CD4-positive, alpha-beta T cell treated with Interleukin-1 beta for 1 hour (primary cell): ENCODE measurements at regions not wholly inside any gene's neighbourhood (a gene's known extent, or its start where the extent isn't known, plus 50 kb on each side); places are given as distances from the start of the nearest gene placed in this dataset.

Experiments
- DNase-seq, 2 donors: peaks; one replicate each; pipeline ENCODE4 v3.0.0-alpha.2; 2020 to 2022

- no peak for DNase-seq
These were observed 427.8 kb downstream of the DNAJB9 start for GRCh38 chr7:108997480-108997879.

GRCh38 chr7:109003742-109004141, 434.1 kb downstream of the DNAJB9 start:
- DNase-seq = no peak

DNA sequence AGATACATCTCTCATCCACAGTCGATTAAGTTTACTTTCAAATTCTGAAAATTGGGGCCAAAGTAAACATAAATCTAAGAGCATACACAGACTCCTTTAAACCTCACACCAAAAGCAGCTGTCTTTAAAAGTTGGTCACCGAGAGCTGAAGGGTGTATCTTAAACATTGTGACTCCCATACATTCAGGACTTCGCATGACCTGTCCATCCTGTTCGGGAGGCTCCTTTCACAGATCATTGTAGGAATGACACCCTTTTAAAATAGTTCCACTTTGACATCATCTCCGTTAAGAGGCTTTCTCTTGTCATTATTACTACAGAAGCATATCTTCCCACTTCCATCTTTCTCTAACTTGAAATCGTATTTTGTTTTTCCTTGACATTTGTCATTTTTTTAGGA, 440.0 kb downstream of the DNAJB9 start:
- no peak for DNase-seq

GRCh38 chr7:109020251-109020650, 450.6 kb downstream of the DNAJB9 start:
- no peak for DNase-seq

DNA sequence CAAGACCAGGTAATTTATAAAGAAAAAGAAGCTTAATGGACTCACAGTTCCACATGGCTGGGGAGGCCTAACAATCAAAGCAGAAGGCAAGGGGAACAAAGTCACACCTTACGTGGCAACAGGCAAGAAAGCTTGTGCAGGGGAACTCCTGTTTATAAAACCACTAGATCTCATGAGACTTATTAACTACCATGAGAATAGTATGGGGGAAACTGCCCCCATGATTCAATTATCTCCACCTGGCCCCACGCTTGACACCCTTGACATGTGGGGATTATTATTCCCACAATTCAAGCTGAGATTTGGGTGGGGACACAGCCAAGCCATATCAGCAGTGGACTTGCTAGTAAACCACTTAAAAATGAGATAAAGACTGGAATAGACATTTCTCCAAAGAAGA, 451.7 kb downstream of the DNAJB9 start:
- no peak for DNase-seq

DNA sequence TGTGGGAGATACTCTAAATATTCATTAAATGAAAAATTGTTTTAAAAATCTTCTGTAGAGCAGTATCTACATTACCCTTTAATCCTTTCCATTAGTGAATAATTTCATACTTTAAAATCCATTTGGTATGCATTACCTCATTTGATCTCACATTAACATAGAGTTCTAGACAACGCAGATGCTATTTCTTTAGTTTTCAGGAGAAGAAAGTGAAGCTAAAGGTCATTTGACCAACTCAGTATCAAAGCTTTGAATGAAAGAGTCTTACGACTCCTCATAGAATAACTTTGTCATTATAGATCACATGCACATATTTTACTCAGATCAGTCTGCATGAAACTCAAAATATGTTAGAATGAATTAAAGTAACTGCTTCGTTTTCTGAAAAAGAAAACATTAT, 460.2 kb downstream of the DNAJB9 start:
- no peak for DNase-seq

GRCh38 chr7:109044691-109045090, 475.0 kb downstream of the DNAJB9 start:
- DNase-seq = no peak

DNA sequence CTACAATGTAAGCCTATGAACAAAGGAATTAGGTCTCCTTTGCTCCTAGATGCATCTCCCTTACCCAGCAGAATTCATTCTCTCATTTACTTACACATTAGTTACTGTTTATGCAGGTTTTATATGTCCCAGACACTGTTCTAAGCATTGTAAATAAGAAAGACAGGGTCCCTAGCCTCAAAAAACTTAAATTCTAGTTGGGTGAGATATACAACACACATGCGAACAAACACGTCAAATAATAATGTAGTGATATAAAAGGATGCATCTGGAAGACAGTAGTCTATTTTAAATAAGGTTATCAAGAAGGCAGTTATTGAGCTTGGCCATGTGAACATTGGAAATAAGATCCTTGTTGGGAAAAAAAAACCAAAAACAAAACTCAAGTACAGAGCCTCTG, 479.7 kb downstream of the DNAJB9 start:
- DNase-seq = no peak

- DNase-seq = no peak
These were observed 489.4 kb downstream of the DNAJB9 start for GRCh38 chr7:109059089-109059488.

DNA sequence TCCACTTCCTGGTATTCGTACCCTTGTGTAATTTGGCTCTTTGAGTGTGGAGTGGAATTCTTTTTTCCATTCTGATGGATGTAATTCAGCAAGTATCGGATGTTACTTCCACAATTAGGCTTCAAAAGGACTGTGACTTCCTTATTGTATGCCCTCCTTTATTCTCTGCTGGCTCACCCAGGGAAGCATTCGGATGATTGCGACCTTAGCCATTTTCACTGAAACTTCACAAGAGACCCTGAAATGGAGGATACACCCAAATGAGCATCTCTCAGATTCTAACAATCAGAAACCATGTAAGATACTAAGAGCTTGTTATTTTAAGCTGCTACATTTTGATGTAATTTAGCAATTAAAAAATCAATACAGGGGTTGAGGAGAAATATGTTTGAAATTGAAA, 493.1 kb downstream of the DNAJB9 start:
- no peak for DNase-seq

GRCh38 chr7:109073543-109073942, 503.9 kb downstream of the DNAJB9 start:
- no peak for DNase-seq

DNA sequence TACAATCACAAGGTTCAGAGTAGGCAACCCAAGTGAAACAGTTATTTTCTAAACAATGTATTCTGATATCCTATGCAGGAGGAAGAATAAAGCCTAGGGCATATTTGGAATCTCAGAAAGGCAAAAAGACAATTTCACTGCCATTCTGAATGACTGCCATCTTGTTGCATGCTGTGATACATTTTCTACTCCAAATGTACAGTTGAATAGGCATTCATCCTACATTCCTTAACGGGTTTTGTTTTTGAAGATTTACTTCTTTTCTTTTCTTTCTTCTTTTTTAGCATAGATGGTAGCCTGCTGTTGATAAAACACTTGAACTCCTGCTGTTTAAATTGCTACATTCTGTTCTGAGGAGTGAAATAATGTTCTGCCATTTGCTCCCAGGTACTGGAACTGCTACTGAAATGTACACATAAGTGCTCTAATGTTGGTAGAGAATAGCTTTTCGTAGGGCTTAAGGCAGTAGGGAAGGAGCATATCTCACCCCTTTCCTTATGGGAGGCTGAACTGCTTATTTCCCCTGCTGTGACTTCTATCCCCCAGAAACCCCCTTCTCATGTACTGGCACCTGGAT, 506.8 kb downstream of the DNAJB9 start:
- DNase-seq = no peak

DNA sequence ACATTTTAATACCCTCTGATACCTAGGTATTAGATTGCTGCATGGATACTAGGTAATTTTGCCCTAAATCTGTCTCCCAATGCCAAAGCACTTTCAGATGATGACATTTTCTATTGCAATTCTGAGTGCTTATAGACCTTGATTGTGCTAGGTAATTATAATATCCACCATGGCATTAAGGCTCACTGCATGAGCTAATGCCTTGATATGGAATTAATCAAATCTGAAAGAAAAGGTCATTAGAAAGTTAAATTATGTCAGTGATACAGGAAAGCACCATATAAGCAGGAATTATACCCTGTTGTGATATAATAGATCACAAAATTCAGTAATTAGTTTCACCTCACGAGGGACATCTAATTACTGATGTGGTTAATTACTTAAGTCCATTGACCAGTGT, 521.4 kb downstream of the DNAJB9 start:
- no peak for DNase-seq

DNA sequence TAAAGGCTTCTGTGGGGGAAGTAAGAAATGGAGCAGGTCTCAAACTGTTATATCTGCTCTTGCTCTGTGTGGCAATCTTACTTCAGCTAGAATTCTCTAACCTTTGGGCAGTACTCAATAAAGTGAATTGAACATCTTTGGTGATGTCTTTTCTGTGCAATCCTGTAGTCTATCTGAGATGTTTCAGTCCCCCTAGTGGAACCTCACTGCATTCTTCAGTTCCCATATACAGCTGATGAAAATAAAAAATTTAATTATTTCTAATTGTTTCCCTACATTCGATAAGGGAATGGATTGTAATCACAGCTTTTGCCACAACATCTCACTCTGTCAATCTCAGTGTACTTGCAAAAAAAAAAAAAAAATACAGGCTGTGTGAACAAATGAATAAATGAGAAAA, 522.6 kb downstream of the DNAJB9 start:
- no peak for DNase-seq

- DNase-seq = no peak
These were observed 531.7 kb downstream of the DNAJB9 start for GRCh38 chr7:109101332-109101731.

GRCh38 chr7:109109558-109109957, 539.9 kb downstream of the DNAJB9 start:
- no peak for DNase-seq

DNA sequence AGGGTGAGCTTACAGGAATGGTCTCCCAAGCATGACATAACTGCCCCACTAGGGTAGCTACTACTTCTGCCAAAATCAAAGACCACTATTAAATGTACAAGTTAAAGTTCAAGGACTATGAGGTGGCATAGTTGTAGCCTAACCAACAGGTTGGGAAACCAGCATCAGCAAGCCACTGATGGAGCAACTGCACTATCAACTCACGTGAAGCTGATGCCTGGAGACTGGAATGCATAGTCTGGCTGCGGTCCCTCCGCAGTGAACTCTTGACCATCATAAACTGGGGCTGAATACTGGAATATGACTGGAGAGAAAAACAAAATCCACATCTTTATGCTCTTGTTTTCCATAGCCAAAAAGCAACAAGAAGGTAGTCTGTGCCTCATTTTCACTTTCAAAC, 541.4 kb downstream of the DNAJB9 start:
- no peak for DNase-seq

GRCh38 chr7:109121599-109122300, 552.1 kb downstream of the DNAJB9 start:
- no peak for DNase-seq

- DNase-seq = no peak
These were observed 555.3 kb downstream of the DNAJB9 start for GRCh38 chr7:109125001-109125400.

- DNase-seq = no peak
These were observed 556.9 kb downstream of the DNAJB9 start for GRCh38 chr7:109126404-109127050.

GRCh38 chr7:109127145-109127544, 557.5 kb downstream of the DNAJB9 start:
- DNase-seq = no peak

- DNase-seq = no peak
These were observed 561.5 kb downstream of the DNAJB9 start for GRCh38 chr7:109131141-109131540.

- no peak for DNase-seq
These were observed 567.2 kb downstream of the DNAJB9 start for GRCh38 chr7:109136893-109137292.

DNA sequence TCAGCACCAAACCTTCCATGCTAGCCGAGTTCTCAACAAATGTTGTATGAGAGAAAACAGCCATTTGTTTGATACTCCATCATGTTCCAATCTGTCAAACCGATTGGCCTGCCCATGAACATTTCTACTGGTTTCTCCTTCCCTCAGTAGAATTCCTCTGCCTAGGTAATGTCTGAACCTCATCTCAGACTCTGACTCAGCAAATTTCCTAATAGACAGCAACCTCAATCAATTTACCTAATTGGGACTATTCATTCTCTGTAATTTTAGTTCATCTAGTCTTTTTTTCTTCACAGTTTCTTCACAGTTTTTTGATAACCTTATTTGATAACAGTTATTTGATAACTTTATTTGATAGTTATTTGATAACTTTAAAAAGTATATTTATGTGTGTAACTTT, 585.1 kb downstream of the DNAJB9 start:
- no peak for DNase-seq

DNA sequence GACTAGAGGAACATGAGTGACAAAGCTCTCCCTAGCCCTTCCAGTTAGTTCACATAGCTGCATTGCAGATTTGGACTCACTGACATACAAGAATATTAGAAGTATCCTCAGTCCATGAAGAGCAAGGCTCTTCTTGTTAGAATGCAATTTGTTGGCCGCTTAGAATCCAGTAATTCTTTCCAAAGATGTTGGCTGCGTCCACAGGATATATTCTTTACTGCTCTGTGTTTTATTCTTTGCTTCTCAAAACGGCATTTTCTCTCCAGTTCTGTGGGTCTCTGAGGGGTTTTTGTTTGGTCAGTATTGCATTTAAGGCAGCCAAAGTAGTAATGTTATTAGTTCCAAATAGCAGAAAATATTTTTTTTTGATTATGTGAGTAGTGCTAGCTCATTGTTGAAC, 588.6 kb downstream of the DNAJB9 start:
- DNase-seq = no peak
